ENCODE measurements at regions not wholly inside any gene's neighbourhood (a gene's known extent, or its start where the extent isn't known, plus 50 kb on each side); places are given as distances from the start of the nearest gene placed in this dataset.
"Not testable (repeated sequence)": the region's sequence is repeated elsewhere in the genome, so short reads cannot be mapped to it uniquely, and the experiment has no call there.

GRCh38 chr1:213584272-213584671 is 403.5 kb upstream of the PROX1 start:
- Mint-ChIP-seq H3K36me3 (no peaks in the 10 kb centered on the region), H3K27ac (no peak overlapping the region), H3K4me1 (no peaks in the 10 kb centered on the region), H3K4me3 (no peak overlapping the region), H3K9me3 (no peaks in the 10 kb centered on the region), H3K27me3 (peaks cover 13% of the 10 kb centered on the region)
- no peak for DNase-seq

DNA sequence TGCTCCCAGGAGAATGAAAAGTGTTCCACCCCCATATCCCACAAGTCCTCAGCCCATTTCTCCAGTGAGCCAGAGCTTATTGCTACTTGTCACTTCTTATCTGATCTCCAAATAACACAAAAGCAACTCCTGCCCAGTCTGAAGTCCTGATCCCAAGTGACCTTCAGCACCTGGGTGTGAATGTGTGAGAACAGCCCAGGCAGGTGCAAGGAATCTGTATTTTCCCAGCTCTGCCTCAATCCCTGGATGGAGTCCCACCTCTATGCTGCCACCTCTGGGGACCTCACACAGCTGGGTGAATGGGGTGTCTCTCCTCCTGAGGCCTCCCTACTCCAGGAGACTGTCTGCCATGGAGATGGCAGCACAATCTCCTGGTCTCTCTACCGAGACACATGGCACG is 402.4 kb upstream of the PROX1 start:
- Mint-ChIP-seq H3K36me3 (no peaks in the 10 kb centered on the region), H3K27me3 (peaks cover 13% of the 10 kb centered on the region), H3K27ac (no peak overlapping the region), H3K4me1 (no peaks in the 10 kb centered on the region), H3K4me3 (no peak overlapping the region), H3K9me3 (no peaks in the 10 kb centered on the region)
- no peak for DNase-seq

- Mint-ChIP-seq H3K27me3 (peaks cover 13% of the 10 kb centered on the region), H3K4me3 (no peak overlapping the region), H3K4me1 (no peaks in the 10 kb centered on the region), H3K36me3 (no peaks in the 10 kb centered on the region), H3K9me3 (no peaks in the 10 kb centered on the region), H3K27ac (no peak overlapping the region)
- DNase-seq, result no peak
These were observed 401.7 kb upstream of the PROX1 start for GRCh38 chr1:213585959-213586586.

- DNase-seq, result no peak
- H3K4me1 Mint-ChIP-seq, result no peaks in the 10 kb centered on the region
- H3K36me3 Mint-ChIP-seq, result no peaks in the 10 kb centered on the region
- H3K27ac Mint-ChIP-seq, result no peak overlapping the region
- no peak overlapping the region for H3K4me3 Mint-ChIP-seq
- peaks cover 13% of the 10 kb centered on the region for H3K27me3 Mint-ChIP-seq
- no peaks in the 10 kb centered on the region for H3K9me3 Mint-ChIP-seq
These were observed 401.2 kb upstream of the PROX1 start for GRCh38 chr1:213586587-213586972.

- Mint-ChIP-seq H3K9me3 (no peaks in the 10 kb centered on the region), H3K27ac (no peak overlapping the region), H3K4me3 (no peak overlapping the region), H3K36me3 (no peaks in the 10 kb centered on the region), H3K27me3 (peaks cover 4% of the 10 kb centered on the region), H3K4me1 (no peaks in the 10 kb centered on the region)
- no peak for DNase-seq
These were observed 391.0 kb upstream of the PROX1 start for GRCh38 chr1:213596729-213597128.

DNA sequence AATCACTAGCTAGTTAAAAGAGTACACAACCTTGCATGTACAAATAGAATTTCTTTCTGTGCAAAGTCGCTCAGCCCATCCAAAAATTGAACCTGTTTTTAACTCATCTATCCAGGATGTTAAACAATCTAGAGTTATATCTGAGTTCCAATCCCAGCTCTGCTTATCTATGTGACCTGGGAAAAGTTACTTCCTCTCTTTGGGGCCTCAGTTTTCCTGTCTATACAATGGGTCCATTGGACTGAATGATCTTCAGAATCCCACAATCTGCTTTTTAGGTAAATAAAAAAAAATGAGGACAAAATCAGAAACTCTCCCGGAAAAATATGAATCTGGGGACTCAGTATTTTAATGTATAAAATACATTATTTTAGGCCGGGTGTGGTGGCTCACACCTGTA is 389.5 kb upstream of the PROX1 start:
- H3K27ac Mint-ChIP-seq, result no peak overlapping the region
- DNase-seq, result no peak
- no peaks in the 10 kb centered on the region for H3K4me1 Mint-ChIP-seq
- H3K27me3 Mint-ChIP-seq, result no peaks in the 10 kb centered on the region
- H3K36me3 Mint-ChIP-seq, result no peaks in the 10 kb centered on the region
- H3K4me3 Mint-ChIP-seq, result no peak overlapping the region
- H3K9me3 Mint-ChIP-seq, result no peaks in the 10 kb centered on the region

GRCh38 chr1:213600879-213601278 is 386.9 kb upstream of the PROX1 start:
- no peak overlapping the region for H3K27ac Mint-ChIP-seq
- DNase-seq, result no peak
- H3K36me3 Mint-ChIP-seq, result no peaks in the 10 kb centered on the region

GRCh38 chr1:213601705-213602104 is 386.1 kb upstream of the PROX1 start:
- H3K4me1 Mint-ChIP-seq, H3K4me3 Mint-ChIP-seq, H3K27ac Mint-ChIP-seq, H3K36me3 Mint-ChIP-seq, H3K9me3 Mint-ChIP-seq, DNase-seq, H3K27me3 Mint-ChIP-seq: not testable (repeated sequence)

More at GRCh38 chr1:213600879-213601278, 386.9 kb upstream of the PROX1 start:
- Mint-ChIP-seq H3K9me3 (no peaks in the 10 kb centered on the region), H3K27me3 (peaks cover 4% of the 10 kb centered on the region), H3K4me1 (no peaks in the 10 kb centered on the region), H3K4me3 (no peak overlapping the region)

DNA sequence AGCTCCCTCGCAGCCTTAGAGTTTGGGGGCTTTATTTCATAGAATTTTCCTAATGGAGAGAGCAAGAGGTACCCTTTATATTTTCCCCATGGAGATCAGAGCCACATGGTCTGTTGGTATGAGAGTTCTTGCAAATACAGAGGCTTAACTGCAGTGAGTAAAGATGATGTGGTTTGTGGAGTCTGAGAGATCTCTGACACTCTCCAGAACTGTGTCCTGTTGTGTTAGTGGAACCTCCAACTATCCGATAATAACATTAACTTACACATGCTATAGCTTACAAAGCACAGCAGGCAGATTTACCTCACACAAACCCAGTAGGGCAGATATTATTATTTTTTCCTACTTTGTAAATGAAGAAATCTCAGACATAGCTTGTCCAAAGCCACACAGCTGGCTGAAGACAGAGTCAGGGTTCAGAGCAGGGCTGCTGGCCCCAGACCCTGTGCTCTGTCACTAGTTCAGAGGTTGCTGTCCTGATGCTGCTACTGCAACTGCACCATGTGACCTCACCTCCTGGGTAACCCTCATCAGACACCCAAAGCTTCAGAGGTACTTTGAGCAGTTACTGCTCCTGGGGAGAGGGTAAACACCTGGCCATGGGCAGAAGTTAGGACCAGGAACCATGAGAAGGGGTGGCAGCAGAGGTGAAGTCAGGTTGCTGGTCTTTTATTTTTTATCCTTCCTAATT is 384.8 kb upstream of the PROX1 start:
- no peak for DNase-seq
- no peaks in the 10 kb centered on the region for H3K4me1 Mint-ChIP-seq

DNA sequence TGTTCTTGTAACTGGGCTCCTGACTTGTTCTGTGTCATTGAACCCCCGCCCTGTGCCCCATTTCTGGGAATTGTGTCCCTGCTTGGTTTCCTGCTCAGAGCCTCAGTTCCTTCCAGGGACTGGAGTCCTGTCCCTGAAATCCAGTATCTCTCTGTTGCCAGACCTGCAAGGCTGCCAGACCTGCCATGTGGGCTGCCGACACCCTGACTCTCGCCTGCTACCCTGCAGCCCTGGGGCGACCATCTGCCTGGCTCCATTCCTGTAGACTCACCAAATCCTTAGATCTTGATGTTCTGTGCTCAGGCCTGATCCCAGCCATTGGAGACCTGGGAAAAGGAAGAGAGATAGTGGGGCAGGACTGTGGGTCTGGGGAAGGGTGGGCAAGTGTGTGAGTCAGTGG is 383.3 kb upstream of the PROX1 start:
- Mint-ChIP-seq H3K27me3 (peaks cover 11% of the 10 kb centered on the region), H3K36me3 (no peaks in the 10 kb centered on the region), H3K27ac (no peak overlapping the region), H3K9me3 (no peaks in the 10 kb centered on the region), H3K4me3 (no peak overlapping the region), H3K4me1 (no peaks in the 10 kb centered on the region)
- no peak for DNase-seq

More for the DNA sequence above, 384.8 kb upstream of the PROX1 start:
- no peak overlapping the region for H3K27ac Mint-ChIP-seq
- H3K9me3 Mint-ChIP-seq, result no peaks in the 10 kb centered on the region
- H3K4me3 Mint-ChIP-seq, result no peak overlapping the region
- peaks cover 8% of the 10 kb centered on the region for H3K27me3 Mint-ChIP-seq
- H3K36me3 Mint-ChIP-seq, result no peaks in the 10 kb centered on the region

- Mint-ChIP-seq H3K36me3 (no peaks in the 10 kb centered on the region), H3K4me1 (no peaks in the 10 kb centered on the region), H3K4me3 (no peak overlapping the region), H3K9me3 (no peaks in the 10 kb centered on the region), H3K27me3 (peaks cover 11% of the 10 kb centered on the region), H3K27ac (no peak overlapping the region)
- no peak for DNase-seq
These were observed 382.0 kb upstream of the PROX1 start for GRCh38 chr1:213605732-213606131.

- H3K27ac Mint-ChIP-seq, result no peak overlapping the region
- no peaks in the 10 kb centered on the region for H3K4me1 Mint-ChIP-seq
- H3K9me3 Mint-ChIP-seq, result no peaks in the 10 kb centered on the region
- H3K36me3 Mint-ChIP-seq, result no peaks in the 10 kb centered on the region
- DNase-seq, result no peak
- peaks cover 11% of the 10 kb centered on the region for H3K27me3 Mint-ChIP-seq
- no peak overlapping the region for H3K4me3 Mint-ChIP-seq
These were observed 381.4 kb upstream of the PROX1 start for GRCh38 chr1:213606252-213606820.

- no peaks in the 10 kb centered on the region for H3K36me3 Mint-ChIP-seq
- no peaks in the 10 kb centered on the region for H3K9me3 Mint-ChIP-seq
- no peak overlapping the region for H3K4me3 Mint-ChIP-seq
- H3K27ac Mint-ChIP-seq, result no peak overlapping the region
- H3K4me1 Mint-ChIP-seq, result no peaks in the 10 kb centered on the region
- DNase-seq, result no peak
- H3K27me3 Mint-ChIP-seq, result peaks cover 9% of the 10 kb centered on the region
These were observed 374.2 kb upstream of the PROX1 start for GRCh38 chr1:213613549-213613948.

- DNase-seq, result no peak
- Mint-ChIP-seq H3K27ac (no peak overlapping the region), H3K4me3 (no peak overlapping the region), H3K9me3 (no peaks in the 10 kb centered on the region), H3K27me3 (peaks cover 16% of the 10 kb centered on the region), H3K4me1 (no peaks in the 10 kb centered on the region), H3K36me3 (no peaks in the 10 kb centered on the region)
These were observed 372.4 kb upstream of the PROX1 start for GRCh38 chr1:213615226-213615916.

DNA sequence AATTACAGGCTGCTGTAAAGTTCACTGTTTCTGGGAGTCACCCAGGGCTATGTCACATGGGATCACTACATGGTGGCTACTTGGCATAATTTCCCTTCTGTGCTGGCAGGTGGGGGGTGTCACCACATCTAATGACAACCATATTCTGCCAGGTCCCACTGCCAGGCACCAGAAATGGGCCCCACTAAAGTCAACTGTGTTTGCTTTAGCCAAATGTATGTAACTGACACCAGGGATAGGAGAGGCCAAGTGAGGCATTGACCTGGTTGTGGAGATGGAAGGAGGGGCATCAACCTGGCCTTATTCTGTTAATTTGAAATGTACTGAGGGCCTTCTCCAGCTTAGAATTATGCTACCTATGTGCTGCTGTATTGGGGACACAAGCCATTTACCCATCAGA is 370.6 kb upstream of the PROX1 start:
- Mint-ChIP-seq H3K27ac (no peak overlapping the region), H3K9me3 (no peaks in the 10 kb centered on the region), H3K4me3 (no peak overlapping the region), H3K36me3 (no peaks in the 10 kb centered on the region), H3K4me1 (no peaks in the 10 kb centered on the region), H3K27me3 (peaks cover 16% of the 10 kb centered on the region)
- DNase-seq, result no peak

All from activated naive CD8-positive, alpha-beta T cell treated with anti-CD3 and anti-CD28 coated beads for 36 hours (primary cell).